Activated CD8-positive, alpha-beta memory T cell treated with anti-CD3 and anti-CD28 coated beads for 1 hour (primary cell): ENCODE measurements at regions not wholly inside any gene's neighbourhood (a gene's known extent, or its start where the extent isn't known, plus 50 kb on each side); places are given as distances from the start of the nearest gene placed in this dataset.
"Not testable (repeated sequence)": the region's sequence is repeated elsewhere in the genome, so short reads cannot be mapped to it uniquely, and the experiment has no call there.

Source experiments
- DNase-seq, 2 donors: peaks; one replicate each; pipeline ENCODE4 v3.0.0-alpha.2; 2020; ENCODE audit warnings: low read depth in 1 of 2; ENCODE audit errors: extremely low read depth in 1 of 2

GRCh38 chr7:65069476-65069875 is 63.0 kb upstream of the ERV3-1 start:
- DNase-seq: not testable (repeated sequence)

DNA sequence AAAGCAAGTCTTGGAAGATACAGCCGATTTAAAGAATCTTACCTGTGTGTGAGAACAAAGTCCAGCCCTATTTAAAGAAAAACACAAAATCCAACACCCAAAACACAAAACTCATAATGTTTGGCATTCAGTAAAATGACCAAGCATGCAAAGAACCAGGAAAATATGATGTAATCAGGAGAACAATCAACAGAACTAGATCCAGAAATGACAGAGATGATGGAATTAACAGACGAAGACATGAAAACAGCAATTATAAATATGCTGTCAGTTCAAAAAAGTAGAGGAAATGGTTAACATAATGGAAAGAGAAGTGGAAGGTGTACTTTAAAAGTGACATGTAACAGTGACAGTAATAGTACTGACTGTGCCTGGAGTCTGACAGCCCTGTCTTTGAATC is 56.1 kb upstream of the ERV3-1 start:
- DNase-seq: not testable (repeated sequence)

DNA sequence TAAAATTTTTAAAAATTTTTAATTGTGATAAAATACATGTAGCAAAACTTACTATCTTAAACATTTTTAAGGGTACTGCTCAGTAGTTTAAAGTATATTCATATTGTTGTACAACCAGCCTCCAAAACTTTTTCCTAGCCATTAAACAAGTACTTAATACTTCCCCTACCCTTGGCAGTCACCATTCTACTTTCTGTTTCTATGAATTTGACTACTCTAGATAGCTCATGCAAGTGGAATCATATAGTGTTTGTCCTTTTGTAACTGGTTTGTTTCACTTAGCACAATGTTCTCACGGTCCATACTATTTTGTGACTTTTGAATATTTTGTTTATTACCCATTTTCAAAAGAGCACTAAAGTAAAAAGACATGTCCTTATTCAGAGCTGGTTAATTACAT is 52.8 kb upstream of the ERV3-1 start:
- not testable (repeated sequence) for DNase-seq
